Putamen (tissue), 1 donor: ENCODE measurements at regions not wholly inside any gene's neighbourhood (a gene's known extent, or its start where the extent isn't known, plus 50 kb on each side); places are given as distances from the start of the nearest gene placed in this dataset.

ENCODE experiments used
- DNase-seq: peaks from one replicate; pipeline ENCODE4 v3.0.0-alpha.2; 2016; ENCODE audit warnings: low spot score

DNA sequence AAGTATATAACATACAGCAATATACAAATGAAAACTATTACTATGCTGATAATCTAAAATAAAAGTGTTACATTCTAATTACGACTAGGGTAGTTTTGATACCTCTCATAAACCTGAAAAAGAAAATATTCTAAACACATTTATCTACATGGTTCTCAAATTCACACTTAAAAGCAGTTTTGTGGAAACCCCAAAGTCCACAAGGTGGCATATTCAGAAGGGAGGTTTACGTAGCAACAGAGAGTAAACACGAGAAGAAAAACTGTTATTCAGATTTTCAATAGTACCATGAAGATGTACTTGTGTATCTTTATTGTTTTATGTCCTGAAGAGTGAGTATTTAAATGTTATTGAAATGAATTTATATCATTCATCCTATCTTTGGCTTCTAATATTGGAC is 275.9 kb upstream of the KLHL1 start:
- no peak for DNase-seq

- DNase-seq = no peak
Measured at GRCh38 chr13:70380809-70381208, 272.6 kb upstream of the KLHL1 start.

GRCh38 chr13:70375718-70376117 is 267.5 kb upstream of the KLHL1 start:
- DNase-seq = no peak

DNA sequence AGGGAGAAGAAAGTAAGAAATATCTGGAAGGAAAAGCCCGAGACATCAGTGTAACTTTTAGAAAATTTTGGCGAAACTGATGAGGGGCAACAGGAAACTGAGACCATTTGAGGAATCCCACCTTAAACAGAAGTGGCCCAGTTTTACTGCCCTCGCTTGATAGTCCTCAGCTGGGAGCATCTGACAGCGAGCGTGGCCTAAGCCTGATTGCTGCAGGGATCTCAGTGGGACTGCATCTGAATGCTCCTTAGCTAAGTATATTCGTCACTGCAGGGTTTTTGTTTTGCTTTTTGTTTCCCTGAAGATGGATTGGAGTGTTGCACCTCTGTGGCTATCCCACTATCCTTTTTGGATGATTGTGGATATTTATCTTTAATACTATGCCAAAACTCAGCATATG is 262.7 kb upstream of the KLHL1 start:
- DNase-seq = no peak

- no peak for DNase-seq
Measured at GRCh38 chr13:70366720-70367119, 258.5 kb upstream of the KLHL1 start.

DNA sequence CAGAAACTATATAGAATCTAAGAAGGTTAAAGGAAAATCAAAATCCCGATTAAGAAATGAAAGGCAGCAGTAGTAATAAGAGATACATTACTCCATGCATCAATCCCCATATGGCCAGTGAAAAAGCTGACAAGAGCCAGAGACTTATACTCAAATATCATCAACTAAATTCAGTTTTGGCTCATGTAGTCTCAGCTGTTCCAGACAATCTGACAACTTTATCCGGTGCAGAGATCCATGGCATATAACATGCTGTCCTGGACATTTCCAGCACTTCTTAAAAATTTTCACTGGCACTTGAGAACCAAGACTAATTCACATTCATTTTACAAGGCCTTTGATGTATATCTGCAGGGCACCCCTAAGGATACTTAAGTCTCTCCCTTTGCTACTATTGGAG is 255.7 kb upstream of the KLHL1 start:
- DNase-seq = no peak

DNA sequence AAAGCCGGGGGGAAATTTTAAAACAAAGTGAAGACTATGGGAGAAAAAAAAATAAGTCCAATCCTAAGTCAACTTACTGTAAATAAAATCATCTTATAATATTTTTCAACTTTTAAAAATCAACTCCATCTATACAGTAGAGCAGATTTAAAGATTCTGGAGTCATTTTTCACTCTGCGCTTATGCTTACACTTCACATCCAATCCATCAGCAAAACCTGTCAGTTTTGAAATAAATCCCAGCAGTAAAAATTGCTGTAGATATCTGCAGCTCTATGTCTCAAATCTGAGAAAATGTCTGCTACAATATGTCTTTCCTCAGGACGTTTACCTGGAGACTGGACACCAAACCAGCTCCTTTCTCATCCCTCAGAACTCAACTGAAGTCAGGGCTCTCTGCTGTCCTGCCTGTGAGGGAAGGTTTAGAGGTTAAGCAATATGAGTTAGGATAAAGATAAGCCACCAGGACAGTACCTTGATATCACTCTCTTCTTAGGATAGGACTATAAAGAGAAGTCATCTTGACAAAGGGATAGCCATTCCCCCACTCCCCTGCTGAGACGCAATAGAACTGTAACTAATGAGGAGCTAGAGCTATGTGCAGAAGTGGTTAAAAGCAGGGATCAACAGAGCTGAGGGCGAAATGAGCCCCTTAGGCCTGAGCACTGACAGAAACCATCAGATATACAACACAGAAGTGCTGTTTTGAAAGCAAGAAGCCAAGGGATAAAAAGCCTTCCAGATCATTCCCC is 254.7 kb upstream of the KLHL1 start:
- DNase-seq = no peak

DNA sequence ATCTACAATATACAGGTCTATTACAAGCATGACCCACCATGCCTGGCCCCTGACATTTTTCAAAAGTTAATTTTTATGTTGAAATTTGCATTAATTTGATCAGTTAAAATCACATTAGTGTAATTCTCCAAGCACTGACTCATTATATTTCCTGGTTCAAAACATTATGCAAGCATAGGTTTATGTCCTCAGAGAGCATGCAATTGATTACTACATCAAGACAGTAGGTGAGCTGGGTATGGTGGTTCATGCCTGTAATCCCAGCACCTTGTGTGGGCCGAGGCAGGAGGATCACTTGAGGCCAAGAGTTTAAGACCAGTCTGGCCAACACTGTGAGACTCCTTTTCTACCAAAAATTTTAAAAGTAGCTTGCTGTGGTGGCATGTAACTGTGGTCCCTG is 248.8 kb upstream of the KLHL1 start:
- DNase-seq = no peak

DNA sequence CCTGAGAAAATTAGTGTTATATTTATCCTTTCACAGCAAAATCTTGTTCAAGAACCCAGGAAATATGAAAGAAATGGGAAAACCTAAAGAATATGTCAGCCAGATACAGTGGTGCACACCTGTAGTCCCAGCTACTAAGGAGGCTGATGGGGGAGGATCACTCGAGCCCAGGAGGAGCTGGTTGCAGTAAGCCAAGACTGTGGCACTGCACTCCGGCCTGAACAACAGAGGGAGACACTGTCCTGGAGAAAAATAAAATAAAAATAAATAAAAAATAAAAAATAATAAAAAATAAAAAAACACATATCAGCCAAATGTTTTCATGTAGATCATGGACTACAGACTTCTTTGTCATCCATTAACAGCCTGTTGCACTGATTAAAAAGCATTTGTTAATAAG is 244.8 kb upstream of the KLHL1 start:
- DNase-seq = no peak

DNA sequence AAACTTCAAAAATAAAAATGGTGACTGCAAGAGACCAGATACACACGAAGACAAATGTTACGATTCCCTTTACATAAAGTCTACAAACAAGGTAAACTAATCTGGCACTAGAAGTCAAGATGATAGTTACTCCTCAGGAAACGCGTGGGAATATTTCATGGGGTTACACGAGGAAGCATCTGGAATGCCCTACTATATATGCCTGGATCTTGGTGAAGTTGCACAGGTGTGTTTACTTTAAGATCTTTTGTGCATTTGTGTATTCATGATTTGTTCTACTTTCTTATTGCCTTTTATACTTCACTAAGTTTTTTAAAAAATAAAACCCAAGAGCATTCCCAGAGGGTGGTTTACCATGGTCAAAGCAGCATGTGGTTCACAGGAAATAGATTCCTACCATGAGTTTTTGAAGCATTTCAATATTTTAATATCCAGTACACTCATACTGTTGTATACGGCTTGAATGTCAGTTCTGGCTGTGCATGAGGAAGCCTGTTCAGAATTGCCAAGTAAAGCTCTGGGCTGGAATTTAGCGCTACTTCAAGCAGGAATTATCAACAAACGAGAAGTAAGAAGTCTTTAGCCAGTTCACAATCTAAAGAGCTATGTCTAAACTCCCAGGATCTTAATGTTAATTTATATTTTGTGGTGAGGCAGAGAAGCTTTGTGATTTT is 239.8 kb upstream of the KLHL1 start:
- no peak for DNase-seq

GRCh38 chr13:70339738-70340137 is 231.5 kb upstream of the KLHL1 start:
- DNase-seq = no peak

GRCh38 chr13:70338609-70339008 is 230.4 kb upstream of the KLHL1 start:
- no peak for DNase-seq

- DNase-seq = no peak
Measured at GRCh38 chr13:70336866-70337265, 228.6 kb upstream of the KLHL1 start.

DNA sequence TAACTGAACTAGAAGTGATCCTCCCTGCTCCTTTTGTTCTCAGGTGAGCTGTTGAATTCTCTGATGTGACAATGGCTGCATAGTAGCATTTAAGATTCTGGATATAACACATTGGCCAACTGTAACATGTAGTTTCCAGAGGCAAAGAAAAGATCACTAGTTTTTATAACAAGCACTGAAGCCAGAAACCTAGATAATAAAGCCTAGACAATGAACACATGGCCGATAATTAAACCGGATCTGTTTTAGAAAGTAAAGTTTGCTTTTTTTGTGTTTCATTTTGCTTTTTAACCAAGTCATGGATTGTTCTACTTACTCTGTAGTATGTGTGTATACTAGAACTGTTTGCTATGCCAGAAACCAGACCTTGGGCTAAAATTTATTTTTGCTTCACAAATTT is 225.5 kb upstream of the KLHL1 start:
- no peak for DNase-seq

GRCh38 chr13:70330697-70331361 is 222.6 kb upstream of the KLHL1 start:
- DNase-seq = no peak

DNA sequence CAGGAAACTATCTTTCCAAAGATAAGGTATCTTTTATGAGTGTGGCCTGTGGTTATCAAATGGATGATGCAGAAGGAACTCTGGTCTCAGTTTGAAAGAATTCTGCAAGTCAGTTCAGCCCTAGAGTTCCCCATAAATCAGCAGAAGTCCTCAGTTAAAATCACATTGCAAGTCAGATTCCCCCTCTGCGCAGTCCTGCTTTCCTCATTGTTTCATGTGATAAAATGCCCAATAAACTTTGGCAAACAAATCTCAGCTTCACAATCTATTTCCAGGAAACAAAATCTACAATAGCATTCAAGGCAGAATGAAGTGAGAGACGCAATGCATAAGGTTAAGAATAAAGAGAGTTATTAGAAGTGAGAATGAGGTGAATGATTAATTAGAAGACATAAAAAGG is 216.3 kb upstream of the KLHL1 start:
- DNase-seq = no peak

DNA sequence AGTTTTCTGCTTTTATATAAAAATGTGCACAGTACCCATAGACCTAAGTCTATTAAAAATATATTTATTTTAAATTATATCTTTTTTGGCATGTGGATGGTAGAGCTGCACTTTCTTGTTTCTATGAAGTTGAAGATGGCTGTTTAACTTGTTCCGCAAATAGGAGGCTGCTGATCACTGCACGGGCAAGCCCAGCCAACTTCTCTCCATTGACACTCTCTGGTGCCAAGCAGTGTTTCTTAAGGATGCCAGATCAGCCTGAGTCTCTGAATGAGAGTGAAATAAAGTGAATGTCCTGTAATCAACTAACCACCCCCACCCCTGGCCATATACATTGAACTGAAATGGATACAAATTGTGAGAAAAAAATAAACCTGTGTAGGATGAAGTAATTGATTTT is 202.9 kb upstream of the KLHL1 start:
- DNase-seq = no peak

DNA sequence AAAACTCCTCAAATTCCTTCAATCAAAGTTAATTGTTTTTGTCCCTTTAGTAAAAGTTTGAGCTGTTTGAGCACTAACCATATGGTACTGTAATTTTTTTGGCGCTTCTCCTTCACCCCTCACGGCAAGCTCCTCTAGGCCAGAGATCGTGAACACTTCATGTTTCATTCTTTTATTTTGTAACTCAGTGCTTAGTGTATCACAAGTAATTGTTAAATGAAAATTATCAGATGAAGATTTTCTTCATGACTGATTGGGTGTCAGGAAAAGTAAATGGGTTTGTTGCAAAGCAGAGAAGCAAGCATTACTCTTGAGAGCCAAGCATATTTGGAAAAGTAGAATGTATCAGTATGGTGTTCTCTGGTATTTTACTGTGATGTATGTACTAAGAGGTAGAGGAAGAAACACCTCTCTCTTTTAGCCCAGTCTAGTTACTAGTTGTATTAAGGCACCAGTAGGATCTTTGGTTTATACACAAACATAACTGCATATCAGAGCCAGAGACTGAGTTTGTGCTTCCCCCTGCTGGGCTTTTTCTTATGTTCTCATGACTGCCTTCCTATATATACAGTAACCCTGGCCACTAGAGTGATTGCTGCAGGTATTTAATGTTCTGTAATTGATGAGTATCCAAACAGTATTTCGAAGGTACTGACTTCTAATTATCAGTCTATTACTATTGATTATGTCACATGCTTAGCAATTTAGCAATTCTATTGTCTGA is 202.3 kb upstream of the KLHL1 start:
- no peak for DNase-seq

GRCh38 chr13:70297189-70297616 is 189.0 kb upstream of the KLHL1 start:
- no peak for DNase-seq

- no peak for DNase-seq
Measured at GRCh38 chr13:70284371-70284770, 176.1 kb upstream of the KLHL1 start.

GRCh38 chr13:70275841-70276240 is 167.6 kb upstream of the KLHL1 start:
- DNase-seq = no peak

GRCh38 chr13:70255406-70255991 is 147.2 kb upstream of the KLHL1 start:
- no peak for DNase-seq
